NCI-H1436 treated with DMSO at 0.1 percent for 48 hours (cell line): ENCODE measurements at regions not wholly inside any gene's neighbourhood (a gene's known extent, or its start where the extent isn't known, plus 50 kb on each side); places are given as distances from the start of the nearest gene placed in this dataset.

Experiments used
- DNase-seq: peaks from one replicate; lab custom pipeline; 2025; lab: John Stamatoyannopoulos, UW

- DNase-seq, result no peak
These were observed 911.1 kb downstream of the TBC1D22A start for GRCh38 chr22:47673557-47673956.

GRCh38 chr22:47672526-47672925 is 910.1 kb downstream of the TBC1D22A start:
- DNase-seq, result no peak

GRCh38 chr22:47665151-47665550 is 902.7 kb downstream of the TBC1D22A start:
- no peak for DNase-seq

DNA sequence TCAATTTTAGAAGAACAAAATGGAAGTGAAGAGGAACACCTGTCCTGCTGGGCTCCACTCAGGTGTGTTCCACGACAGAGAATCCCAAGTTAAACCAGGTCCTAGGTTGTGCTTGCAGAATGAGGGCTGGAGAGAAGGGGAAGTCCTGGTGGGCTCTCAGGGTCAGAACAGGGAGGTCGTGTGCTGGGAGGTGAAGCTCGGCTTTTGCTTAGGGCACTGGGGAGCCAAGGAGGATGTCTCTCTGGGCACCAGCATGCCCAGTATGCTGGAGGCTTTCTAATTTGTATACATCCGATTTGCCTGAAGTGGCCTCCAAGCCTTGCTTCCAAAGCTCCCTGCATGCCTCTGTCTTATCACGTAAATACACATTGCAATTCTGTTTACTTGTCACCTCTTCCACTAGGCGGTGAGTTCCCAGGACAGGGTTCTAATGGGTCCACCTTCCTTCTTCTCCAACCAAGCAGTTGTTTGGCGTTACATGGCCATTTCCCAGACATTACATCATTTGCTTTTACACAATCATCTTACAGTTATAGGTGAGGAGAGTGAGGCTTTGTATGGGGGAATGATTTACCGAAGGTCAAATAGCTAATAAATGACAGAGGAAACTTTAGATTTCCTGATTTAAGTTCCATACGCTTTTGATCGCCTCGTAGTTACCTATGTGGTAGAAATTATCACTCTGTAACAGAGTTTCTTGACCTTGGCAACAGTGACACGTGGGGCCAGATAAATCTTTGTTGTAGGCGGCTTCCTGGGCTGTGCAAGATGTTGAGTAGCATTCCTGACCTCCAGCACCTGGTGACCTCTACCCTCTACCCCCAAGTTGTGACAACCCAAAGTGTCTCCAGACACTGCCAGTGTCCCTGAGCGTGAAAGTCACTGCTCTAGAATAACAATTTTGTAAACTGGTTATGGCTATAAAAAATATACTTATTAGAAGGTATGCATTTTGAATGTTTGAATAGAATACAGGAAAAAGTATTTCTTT is 901.5 kb downstream of the TBC1D22A start:
- DNase-seq, result no peak

DNA sequence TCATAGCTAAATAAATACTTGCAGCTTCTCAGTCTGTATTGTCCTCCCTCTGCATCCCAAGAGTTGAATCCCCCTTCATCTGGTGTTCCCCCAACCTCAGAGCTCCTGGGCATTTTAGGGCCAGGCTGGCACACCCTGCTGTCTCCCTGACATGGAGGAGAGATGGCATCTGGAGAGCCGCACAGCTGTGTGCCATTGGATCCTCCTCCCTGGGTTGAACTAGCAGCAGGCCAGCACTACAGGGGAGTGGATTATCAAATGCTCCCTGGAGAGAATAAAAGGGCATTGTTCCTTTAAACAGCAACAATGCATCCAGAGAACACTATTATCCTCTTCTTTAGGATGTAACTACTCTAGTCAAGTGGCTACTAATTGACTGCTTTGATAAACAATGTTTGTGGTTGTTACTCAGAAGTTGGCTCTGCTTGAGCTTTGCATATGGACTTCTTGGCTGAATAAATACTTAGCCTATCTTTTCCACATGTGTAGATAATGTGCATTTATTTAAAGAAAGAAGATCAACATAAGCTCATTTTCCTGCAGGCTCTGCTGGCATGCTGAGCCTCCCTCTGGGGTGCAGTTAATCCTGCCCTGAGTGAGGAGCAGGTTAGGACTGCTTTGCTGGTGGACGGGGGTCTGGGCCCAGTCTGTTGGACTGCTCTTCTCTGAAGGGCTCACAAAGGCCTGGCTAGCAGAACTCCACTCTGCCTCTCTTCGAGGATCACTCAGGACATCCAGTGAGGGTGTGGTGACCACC is 897.2 kb downstream of the TBC1D22A start:
- DNase-seq, result no peak

GRCh38 chr22:47658182-47658581 is 895.7 kb downstream of the TBC1D22A start:
- DNase-seq, result no peak

GRCh38 chr22:47657224-47657623 is 894.8 kb downstream of the TBC1D22A start:
- DNase-seq, result no peak

DNA sequence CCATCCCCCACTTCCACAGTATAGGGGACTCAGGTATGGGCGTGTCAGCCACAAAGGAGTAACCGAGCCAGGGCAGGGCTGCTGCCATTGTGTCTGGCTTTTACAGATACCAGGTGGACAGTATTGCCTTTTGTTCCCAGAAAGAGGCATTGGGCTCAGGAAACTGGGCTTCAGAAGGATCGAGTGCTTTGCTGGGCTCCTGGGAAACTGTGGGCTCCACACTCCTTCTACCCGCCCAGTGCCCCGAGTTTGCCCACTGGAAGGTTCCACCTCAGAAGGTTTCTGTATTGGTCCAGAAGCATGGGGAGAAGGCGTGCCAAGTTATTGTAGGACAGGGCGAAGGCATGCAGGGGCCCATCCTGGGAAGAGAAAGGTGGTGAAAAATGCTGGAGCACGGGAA is 894.4 kb downstream of the TBC1D22A start:
- no peak for DNase-seq

GRCh38 chr22:47655930-47656329 is 893.5 kb downstream of the TBC1D22A start:
- no peak for DNase-seq

DNA sequence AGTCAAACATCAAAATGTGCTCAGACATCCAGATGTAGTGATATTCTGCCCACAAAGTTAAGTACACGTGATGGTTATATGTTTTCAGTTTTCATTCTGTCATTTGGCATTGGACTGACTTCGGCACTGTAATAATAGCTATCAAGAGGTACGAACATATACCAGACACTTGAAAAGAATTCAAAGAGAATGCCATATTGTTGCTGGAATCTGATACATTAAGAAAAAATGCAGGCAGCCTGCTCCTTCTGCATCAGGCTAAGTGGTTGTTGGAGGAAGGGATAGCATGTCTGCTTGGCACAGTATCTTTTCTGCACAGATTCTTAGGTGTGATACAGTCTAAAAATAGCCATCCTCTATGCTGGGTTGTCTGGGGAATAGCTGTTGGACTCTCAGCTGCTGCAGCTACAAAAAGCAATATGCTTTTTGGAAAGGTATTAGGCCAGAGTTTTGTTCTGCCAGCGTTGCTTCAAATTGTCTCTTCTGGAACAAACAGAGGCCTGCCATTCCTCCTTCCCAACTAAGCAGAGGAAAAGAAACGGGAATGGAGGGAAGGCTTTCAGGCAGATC is 892.6 kb downstream of the TBC1D22A start:
- DNase-seq, result no peak

DNA sequence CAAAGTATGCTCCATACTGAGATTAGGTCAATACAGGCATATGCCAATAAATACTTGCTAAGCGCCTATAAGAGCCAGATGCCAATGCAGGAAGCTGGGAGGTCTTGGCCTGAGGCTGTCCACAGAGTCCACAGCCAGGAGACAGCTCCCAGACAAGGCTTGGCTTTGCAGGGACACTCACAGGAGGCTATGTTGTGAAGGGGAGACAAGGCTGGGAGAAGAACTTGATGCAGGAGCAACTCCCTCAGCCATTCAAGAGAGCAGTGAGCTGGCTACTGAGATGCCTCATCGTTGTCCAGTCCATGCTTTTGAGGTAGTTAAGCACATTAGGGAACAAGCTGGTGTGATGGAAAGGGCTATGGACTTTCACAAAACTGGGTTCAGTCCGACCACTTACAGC is 891.5 kb downstream of the TBC1D22A start:
- no peak for DNase-seq

DNA sequence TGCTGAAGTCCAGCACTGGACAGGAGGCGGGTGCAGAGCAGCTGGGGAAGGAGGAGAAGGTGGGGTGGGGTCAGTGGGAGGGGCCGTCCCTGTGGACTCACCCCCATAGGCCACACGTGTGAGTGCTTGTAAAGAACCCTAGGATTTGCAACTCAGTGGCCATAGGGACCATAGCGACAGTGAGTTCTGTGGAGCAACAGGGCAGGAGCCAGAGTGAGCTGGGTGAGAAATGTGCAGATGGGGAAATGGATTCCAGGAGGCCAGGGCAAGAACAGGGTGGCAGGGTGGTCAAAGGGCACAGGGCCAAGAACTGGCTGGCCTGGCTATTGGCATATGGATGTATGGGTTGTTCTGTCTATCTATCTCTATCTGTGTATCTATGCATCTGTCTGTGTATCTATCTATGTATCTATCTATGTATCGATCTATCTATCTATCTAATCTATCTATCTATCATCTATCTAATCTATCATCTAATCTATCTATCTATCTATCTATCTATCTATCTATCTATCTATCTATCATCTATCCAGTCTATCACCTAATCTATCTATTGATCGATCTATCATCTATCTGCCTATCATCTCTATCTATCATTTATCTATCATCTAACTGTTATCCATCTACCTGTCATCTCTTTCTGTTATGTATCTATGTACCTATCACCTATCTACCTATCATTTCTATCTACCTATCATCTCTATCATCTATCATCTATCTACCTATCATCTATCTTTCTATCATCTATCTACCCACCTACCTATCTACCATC is 889.0 kb downstream of the TBC1D22A start:
- no peak for DNase-seq

DNA sequence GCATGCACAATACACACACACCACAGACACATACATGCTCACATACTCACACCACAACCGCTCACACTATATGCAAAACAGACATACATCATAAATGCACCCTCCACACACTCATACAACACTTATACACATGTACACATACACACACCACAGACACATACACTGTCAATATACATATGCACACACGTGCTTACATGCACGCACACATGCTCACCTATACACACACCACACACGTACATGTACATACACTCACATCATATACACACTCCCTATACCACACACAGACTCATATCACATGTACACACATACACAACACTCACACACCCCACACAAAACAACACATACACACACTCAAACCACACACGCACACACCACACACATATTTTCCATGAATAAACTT is 885.3 kb downstream of the TBC1D22A start:
- no peak for DNase-seq

DNA sequence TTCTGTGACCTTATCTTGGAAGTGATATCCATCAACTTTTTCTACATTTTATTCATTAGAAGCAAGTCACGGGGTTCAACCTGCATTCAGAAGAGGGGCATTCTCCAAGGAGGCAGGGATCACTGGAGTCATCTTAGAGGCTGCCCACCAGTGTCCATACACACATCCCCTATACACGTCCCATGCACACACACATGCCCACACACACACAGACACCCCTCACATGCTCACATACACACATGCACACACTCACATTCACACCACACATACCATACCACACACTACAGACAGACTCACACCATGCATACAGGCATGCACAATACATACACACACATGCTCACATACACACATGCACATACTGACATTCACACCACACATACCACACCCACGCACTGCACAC is 884.7 kb downstream of the TBC1D22A start:
- no peak for DNase-seq

GRCh38 chr22:47645923-47646322 is 883.5 kb downstream of the TBC1D22A start:
- no peak for DNase-seq

- DNase-seq, result no peak
These were observed 883.0 kb downstream of the TBC1D22A start for GRCh38 chr22:47645450-47645914.

GRCh38 chr22:47634347-47634746 is 871.9 kb downstream of the TBC1D22A start:
- no peak for DNase-seq

DNA sequence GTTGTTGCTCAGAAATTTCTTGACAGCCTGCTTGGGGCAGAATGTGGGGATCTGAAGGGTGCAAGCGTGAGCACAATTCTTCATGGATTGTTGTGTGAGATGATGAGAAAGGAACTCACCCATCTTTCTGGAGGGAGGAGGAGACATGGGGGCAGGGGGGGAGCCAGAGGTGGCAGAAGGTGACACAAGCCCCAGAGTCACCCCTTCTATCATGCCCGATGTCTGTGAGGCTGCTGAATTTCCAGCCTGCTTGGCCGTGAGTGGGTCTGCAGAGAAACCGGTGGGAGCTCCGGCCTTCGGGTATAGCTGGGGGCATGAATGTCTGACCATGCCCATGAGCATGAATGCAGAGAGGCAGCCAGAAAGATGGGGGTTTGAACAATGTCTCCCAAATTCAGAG is 870.7 kb downstream of the TBC1D22A start:
- no peak for DNase-seq

- DNase-seq, result no peak
These were observed 870.3 kb downstream of the TBC1D22A start for GRCh38 chr22:47632701-47633100.

DNA sequence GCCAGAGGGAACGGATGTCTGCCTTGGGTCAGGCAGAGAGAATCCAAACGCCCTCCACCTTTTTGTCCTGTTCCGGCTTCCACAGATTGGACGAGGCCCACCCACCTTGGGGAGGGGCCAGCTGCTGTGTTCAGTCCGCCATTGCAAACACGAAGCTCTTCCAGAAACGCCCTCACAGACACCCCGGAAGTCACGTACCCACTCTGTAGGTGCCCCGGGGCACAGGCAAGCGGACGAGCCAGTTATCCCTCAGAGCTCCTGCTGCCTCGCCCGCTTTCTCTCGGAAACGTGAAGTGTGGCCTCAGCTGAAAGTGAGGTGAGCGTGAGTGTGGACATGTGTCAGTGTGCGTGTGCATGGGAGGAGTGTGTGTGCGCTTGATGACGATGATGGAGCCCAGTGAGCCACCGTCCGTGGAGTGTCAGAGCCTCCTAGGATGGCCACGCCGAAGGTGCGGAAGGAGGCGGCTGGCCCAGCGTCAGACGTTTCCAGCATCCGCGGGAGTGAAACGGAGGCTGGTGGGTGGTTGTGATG is 869.2 kb downstream of the TBC1D22A start:
- DNase-seq, result peak; percentile 41

DNA sequence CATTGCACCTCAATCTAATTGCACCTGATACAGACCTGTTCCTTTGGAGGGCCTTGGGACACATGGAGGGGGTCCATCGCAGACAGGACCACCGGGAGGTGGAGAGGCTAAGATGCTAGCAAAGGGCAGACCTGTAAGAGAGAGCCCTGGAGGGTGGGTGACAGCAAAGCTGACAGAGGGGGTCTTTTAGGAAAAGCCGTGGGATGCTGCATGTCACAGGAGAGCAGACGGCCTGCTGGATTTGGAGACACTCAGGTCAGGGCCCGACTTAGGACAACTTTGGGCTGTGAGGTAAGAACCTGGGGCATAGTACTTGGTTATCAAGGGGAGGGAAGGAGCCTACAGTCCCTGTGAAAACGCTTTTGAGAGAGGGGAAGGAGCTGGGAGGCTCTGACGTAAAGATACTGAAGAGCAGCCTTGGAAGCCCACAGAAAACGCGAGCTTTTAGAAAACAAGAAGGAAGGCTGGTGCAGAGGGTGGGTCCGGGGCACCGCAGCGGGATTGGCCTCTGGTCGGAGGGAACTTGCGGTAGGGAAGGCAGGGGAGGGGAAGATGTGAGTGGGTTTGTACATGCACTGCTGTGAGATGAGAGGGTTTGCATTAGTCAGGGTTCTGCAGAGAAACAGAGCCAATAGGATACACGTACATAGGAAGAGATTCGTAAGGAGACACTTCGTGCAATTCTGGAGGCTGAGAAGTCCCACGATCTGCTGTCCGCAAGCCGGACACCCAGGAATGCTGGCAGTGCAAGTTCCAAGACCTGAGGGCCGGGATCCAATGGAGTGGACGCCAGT is 868.5 kb downstream of the TBC1D22A start:
- DNase-seq, result no peak
